SIG-M5 treated with dmso at 0.1 percent for 504 hours (cell line): ENCODE measurements at regions not wholly inside any gene's neighbourhood (a gene's known extent, or its start where the extent isn't known, plus 50 kb on each side); places are given as distances from the start of the nearest gene placed in this dataset.
A peak's percentile ranks its signal among the peaks of the same experiment; 100 is the strongest.
"Not testable (repeated sequence)": the region's sequence is repeated elsewhere in the genome, so short reads cannot be mapped to it uniquely, and the experiment has no call there.

Experiments used
- DNase-seq: peaks from one replicate; lab custom pipeline; 2025; ENCODE audit not compliant: unreplicated experiment; lab: John Stamatoyannopoulos, UW

DNA sequence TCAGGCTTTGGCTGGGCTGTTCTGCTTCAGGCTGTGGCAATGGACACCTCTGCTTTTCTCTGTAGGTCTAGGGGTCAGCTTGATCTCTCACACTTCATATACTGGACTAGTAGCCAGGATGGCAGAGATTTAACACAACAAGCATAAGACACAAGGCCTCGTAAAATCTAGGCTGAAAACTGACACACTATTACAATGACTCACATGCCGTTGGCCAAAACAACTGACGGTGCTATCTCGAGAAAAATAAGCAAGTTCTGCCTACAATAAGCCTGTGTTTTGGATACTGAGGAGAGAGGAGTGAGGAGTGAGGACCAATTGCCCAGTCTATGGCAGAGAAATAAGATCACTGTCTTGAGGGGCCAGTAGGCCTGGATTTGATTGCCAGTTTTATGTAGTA, 840.7 kb upstream of the ADAMTS5 start:
- no peak for DNase-seq

DNA sequence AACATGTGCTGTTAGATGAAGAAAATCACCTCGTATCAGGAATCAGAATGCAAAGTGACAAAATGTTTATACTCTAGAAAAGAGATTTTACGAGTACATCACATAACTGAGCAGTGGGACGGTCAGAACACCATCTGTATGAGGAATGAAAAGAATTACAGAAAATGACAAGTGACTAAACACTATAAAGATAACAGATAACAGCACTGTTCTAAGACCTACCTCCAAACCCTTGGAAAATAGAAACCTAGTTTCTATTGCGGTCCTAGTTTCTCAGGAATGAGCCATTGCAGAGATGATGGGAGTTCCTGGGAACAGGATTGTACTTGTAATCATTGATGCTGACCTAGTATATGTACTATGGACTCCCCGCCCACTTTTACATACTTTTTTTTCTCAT, 839.4 kb upstream of the ADAMTS5 start:
- DNase-seq: no peak

DNA sequence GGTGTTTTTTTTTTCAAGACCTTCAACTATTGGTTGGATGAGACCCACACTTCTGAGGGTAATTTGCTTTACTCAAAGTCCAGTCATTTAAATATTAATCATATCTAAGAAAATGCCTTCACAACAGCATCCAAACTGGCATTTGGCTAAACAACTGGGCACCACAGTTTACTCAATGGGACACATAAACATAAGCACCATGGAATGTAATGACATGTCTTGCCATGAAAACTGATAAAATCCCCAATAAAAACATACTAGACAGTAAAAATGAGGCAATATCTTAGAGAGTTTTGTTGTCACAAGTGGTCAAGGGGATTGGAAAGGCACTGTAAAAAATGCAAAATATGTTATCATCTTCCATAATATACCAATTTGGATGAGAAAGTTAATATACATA, 838.8 kb upstream of the ADAMTS5 start:
- DNase-seq: no peak

DNA sequence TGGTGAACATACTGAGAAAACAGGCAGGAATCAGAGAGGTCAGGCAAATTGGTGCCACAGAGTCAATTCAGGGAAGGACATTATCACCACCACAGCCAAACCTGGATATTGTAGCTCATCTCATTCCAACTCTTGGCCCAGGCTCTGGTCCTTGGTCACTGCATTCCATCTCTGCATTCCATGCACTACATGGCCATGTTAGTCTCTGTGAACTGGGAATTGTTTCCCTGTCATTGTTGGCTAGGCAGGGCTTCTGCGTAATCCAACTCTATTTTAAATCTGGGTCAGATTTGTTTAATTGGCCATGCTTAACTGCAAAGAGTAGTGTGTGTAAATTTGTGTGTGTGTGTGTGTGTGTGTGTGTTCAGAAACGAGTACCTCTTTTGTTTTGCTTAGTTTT, 837.6 kb upstream of the ADAMTS5 start:
- DNase-seq: no peak

GRCh38 chr21:27803571-27803970, 836.7 kb upstream of the ADAMTS5 start:
- DNase-seq: no peak

- peak; percentile 41 for DNase-seq
Observed at GRCh38 chr21:27802816-27803475, 836.1 kb upstream of the ADAMTS5 start.

DNA sequence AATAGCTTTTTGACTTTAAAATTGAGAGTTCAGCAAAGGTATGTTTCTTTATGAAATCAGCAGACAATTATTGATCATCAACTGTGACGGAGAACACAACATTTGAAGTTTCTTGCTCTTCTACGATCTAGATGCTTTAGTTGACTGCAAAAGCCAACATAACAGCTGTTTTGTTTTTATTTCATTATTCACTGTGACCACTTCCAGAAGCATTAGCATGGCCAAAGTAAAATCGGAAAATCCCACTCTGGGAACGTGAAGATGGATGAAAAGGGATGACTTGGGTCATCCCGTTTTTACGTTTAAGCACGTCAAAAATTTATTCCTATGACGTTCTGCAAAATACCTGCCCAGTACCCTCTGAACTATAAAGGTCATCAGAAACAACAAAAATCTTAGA, 833.0 kb upstream of the ADAMTS5 start:
- no peak for DNase-seq

DNA sequence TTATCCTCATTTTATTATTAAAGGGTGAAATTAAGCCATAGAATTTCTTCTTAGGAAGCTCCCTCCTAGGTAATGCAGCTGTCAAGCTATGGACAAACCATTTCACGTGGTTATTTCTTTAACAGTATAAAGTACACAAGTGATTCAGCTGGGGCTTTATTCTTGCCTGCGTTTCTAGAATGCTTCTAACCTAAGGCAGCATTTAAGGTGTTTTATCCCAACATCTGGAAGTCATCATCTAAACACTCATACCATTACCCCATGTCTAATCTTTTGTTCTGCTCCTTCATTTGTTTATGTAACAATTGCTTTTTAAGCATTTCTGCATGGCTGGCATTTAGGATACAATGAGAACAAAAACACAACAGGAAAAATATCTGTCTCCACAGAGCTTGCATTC, 829.2 kb upstream of the ADAMTS5 start:
- no peak for DNase-seq

DNA sequence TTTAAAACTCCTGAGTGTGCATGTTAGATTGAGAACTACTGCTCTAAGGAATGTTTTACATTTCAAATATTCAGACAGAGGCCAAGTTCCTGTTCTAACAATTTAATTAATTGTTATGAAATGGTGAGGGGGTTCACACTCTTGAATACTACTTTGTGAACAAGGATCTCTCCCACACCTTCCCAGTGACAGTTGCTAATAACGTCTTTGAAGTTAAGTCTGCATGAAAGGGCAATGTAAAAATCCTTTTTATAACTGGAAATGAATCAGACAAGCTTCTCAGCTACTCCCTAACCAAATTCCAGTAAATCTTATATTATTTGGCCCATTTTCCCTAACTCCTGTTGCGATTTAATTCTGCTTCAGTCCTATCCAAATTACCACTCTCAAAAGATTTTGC, 828.5 kb upstream of the ADAMTS5 start:
- DNase-seq: no peak

DNA sequence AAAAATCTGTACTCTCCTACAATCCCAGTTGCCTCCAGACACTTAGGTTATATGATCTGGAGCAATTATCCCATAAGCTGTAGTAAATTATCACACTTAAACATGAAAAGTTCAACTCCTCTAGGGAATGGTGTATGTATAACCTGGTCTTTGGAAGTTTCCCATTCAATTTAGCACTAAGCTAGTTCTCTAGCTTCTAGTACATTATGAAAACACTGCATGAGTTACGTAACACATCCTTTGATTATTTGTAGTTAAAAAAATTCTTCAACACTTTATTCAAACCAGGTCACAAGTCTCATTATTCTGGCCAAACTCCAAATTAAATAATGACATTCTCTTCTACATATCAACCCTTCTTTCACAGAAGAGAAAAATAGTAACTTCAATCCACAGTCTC, 827.0 kb upstream of the ADAMTS5 start:
- DNase-seq: no peak

DNA sequence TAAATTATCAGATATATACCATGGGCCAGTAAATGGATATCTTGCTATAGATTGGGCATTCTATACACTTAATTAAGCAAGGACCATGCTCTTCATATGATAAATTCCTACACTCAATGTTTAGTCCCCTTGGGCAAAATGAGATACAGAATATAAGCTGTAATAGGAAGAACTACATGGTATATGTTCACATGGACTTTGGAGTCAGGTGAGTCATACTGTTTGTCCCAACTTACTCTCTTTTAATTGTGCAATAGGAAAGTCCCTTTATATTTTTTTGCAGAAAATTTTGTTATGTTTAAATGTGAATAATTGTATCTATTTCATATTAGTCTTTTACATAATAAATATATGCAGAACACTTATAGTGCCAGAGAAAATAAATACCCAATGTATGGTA, 820.2 kb upstream of the ADAMTS5 start:
- DNase-seq: no peak

DNA sequence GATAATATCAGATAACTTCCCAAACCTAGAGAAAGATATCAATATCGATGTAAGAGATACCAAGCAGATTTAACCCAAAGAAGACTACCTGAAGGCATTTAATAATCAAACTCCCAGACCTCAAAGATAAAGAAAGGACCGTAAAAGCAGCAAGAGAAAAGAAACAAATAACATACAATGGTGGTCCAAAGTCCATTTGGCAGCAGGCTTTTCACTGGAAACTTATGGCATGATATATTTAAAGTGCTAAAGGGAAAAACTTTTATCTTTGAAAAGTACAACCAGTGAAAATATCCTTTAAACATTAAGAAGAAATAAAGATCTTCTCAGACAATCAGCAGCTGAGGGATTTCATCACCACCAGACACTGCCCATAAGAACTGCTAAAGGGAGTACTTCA, 812.7 kb upstream of the ADAMTS5 start:
- no peak for DNase-seq

GRCh38 chr21:27776925-27777553, 810.2 kb upstream of the ADAMTS5 start:
- no peak for DNase-seq

GRCh38 chr21:27772816-27773215, 805.9 kb upstream of the ADAMTS5 start:
- DNase-seq: no peak

DNA sequence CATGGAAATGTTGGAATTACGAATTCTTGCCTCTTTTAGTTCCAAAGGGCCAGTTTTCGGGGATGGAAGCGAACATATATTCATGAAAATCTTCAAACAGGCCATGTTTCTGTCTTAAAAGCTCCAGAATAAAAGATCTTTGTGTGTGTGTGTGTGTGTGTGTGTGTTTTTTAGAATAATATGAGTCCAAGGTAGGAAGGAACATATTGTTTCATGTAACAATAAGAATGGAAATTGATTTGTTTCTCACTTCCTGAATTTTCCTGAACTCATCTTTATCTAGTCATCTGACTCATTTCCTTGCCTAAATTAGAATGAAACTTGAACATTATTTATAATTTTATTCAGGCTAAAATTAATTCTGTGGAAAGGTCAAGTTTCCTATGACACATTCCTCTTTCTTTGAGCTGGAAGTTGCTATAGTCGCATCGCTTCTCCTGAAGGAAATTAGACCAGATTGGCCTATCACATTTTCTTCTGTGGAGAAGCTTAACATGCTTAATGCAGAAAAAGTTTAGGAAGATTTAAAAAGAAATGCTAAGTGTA, 805.1 kb upstream of the ADAMTS5 start:
- DNase-seq: peak; percentile 5

GRCh38 chr21:27769763-27770162, 802.9 kb upstream of the ADAMTS5 start:
- peak; percentile 84 for DNase-seq

- not testable (repeated sequence) for DNase-seq
Observed at GRCh38 chr21:27768046-27768637, 801.3 kb upstream of the ADAMTS5 start.

GRCh38 chr21:27764056-27764455, 797.2 kb upstream of the ADAMTS5 start:
- no peak for DNase-seq

- no peak for DNase-seq
Observed at GRCh38 chr21:27761623-27762022, 794.7 kb upstream of the ADAMTS5 start.

DNA sequence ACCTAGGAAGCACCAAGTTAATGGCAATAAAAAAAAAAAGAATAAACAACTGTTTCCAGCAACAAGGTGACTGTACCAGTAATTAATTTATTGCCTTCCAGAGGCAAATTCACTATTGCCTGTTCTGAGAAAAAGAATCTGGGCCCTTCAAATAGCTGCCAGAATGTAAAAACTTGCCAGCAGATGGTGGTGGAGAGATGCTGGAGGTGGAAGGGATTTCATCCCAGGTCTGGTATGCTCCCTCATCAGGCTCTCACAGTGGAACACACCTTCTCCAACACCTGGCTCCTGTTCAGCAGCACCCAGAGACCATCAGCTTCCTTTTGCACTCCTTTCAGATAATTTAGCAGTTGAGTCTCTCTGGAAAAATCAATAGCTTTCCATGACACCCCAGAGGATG, 792.9 kb upstream of the ADAMTS5 start:
- DNase-seq: no peak

- no peak for DNase-seq
Observed at GRCh38 chr21:27759091-27759659, 792.3 kb upstream of the ADAMTS5 start.

DNA sequence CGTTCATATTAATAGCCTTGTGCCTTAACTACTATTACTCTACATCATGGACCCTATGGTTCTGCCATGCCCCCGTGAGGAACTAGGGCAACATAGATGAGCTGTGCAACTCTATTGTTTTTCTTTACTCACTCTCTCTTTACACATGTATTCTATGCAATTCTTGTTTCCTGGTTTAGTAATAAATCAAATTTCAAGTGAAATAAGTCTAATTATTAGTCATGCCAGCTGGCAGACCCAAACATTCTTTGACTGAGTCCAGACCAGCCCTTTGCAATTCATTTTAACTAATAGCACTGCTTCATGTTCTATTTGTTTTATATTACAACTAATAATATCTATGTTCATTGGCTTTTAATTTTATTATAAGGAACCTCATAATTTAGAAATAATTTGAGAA, 789.3 kb upstream of the ADAMTS5 start:
- no peak for DNase-seq
